ENCODE measurements at regions not wholly inside any gene's neighbourhood (a gene's known extent, or its start where the extent isn't known, plus 50 kb on each side); places are given as distances from the start of the nearest gene placed in this dataset.

- TF ChIP-seq CTCF (IDR thresholded peaks at IDR 0.05; ENCODE audit: extremely low read depth, missing control alignments): no peak
- DNase-seq (ENCODE audit: low spot score): no peak
Observed at GRCh38 chr1:60994369-60994768, 88.0 kb upstream of the NFIA start.

GRCh38 chr1:60992165-60992564, 90.2 kb upstream of the NFIA start:
- no peak for DNase-seq (ENCODE audit: low spot score)
- no peak for TF ChIP-seq CTCF (IDR thresholded peaks at IDR 0.05; ENCODE audit: extremely low read depth, missing control alignments)

GRCh38 chr1:60990714-60991090, 91.7 kb upstream of the NFIA start:
- no peak for DNase-seq (ENCODE audit: low spot score)
- TF ChIP-seq CTCF (IDR thresholded peaks at IDR 0.05; ENCODE audit: extremely low read depth, missing control alignments): no peak

GRCh38 chr1:60989749-60990713, 92.3 kb upstream of the NFIA start:
- no peak for DNase-seq (ENCODE audit: low spot score)
- TF ChIP-seq CTCF (IDR thresholded peaks at IDR 0.05; ENCODE audit: extremely low read depth, missing control alignments): no peak

- no peak for DNase-seq (ENCODE audit: low spot score)
- no peak for TF ChIP-seq CTCF (IDR thresholded peaks at IDR 0.05; ENCODE audit: extremely low read depth, missing control alignments)
Observed at GRCh38 chr1:60988891-60989290, 93.5 kb upstream of the NFIA start.

GRCh38 chr1:60987904-60988303, 94.5 kb upstream of the NFIA start:
- no peak for TF ChIP-seq CTCF (IDR thresholded peaks at IDR 0.05; ENCODE audit: extremely low read depth, missing control alignments)

GRCh38 chr1:60984062-60984799, 98.1 kb upstream of the NFIA start:
- DNase-seq (ENCODE audit: low spot score): no peak
- TF ChIP-seq CTCF (IDR thresholded peaks at IDR 0.05; ENCODE audit: extremely low read depth, missing control alignments): no peak

More at GRCh38 chr1:60987904-60988303, 94.5 kb upstream of the NFIA start:
- DNase-seq (ENCODE audit: low spot score): no peak
